Neural progenitor cell (in vitro differentiated cells): ENCODE measurements at regions not wholly inside any gene's neighbourhood (a gene's known extent, or its start where the extent isn't known, plus 50 kb on each side); places are given as distances from the start of the nearest gene placed in this dataset.

Experiments
- EZH2phosphoT487 ChIP-seq: fragments of 200-600 bp; sonication (generic); IDR thresholded peaks from 2 replicates; pipeline ENCODE4 v1.6.1; 2017; ENCODE audit warnings: antibody characterized with exemption
- TF ChIP-seq, protein P1 (sequence below): fragments of 200-600 bp; sonication (generic); IDR thresholded peaks from 2 replicates; pipeline ENCODE4 v1.5.1; 2017; ENCODE audit warnings: antibody characterized with exemption, mild to moderate bottlenecking

- TF ChIP-seq, protein P1, sequence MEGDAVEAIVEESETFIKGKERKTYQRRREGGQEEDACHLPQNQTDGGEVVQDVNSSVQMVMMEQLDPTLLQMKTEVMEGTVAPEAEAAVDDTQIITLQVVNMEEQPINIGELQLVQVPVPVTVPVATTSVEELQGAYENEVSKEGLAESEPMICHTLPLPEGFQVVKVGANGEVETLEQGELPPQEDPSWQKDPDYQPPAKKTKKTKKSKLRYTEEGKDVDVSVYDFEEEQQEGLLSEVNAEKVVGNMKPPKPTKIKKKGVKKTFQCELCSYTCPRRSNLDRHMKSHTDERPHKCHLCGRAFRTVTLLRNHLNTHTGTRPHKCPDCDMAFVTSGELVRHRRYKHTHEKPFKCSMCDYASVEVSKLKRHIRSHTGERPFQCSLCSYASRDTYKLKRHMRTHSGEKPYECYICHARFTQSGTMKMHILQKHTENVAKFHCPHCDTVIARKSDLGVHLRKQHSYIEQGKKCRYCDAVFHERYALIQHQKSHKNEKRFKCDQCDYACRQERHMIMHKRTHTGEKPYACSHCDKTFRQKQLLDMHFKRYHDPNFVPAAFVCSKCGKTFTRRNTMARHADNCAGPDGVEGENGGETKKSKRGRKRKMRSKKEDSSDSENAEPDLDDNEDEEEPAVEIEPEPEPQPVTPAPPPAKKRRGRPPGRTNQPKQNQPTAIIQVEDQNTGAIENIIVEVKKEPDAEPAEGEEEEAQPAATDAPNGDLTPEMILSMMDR = no peak
- no peak for TF ChIP-seq EZH2phosphoT487
Observed at GRCh38 chr22:49147171-49147570, 680.5 kb downstream of the BRD1 start.
